Endothelial cell of umbilical vein (primary cell): ENCODE measurements at regions not wholly inside any gene's neighbourhood (a gene's known extent, or its start where the extent isn't known, plus 50 kb on each side); places are given as distances from the start of the nearest gene placed in this dataset.

Source experiments
- BruUV-seq: library from RNA; stranded (reverse); fragments of 400-500 nt; replicated peaks from 2 replicates; lab custom pipeline; 2021; lab: Mats Ljungman, UMichigan
- CTCF ChIA-PET: fragments of 300-600, 350-600 bp; sonication (Branson Sonifier 250); formaldehyde crosslinking; loops from one replicate; lab custom pipeline; 2021; ENCODE audit warnings: antibody characterized with exemption, inconsistent platforms; lab: Charles Lee
- POLR2A ChIA-PET: fragments of 300-600, 350-600 bp; sonication (Branson Sonifier 250); formaldehyde crosslinking; loops from one replicate; lab custom pipeline; 2021; ENCODE audit warnings: antibody characterized with exemption, inconsistent platforms; lab: Charles Lee
- DNase-seq: peaks from one replicate; pipeline ENCODE4 v3.0.0-alpha.2; 2011; ENCODE audit warnings: low read depth, low spot score
- FAIRE-seq: peaks from 2 replicates; lab custom pipeline; 2011; peaks lifted over from hg19 to GRCh38; lab: Jason Lieb, UNC
- H2AFZ ChIP-seq: 2 replicates; pipeline ENCODE4 v1.6.0; 2012; ENCODE audit warnings: low read depth, low read length, control low read depth, inconsistent platforms
- H3K27ac ChIP-seq: 2 replicates; pipeline ENCODE4 v1.5.1; 2011; ENCODE audit warnings: low read depth, mild to moderate bottlenecking, control low read depth, low read length, moderate library complexity; ENCODE audit not compliant: insufficient read depth
- H3K27me3 ChIP-seq, 2 experiments: 2 replicates each; pipeline versions ENCODE4 v1.6.0 to v1.6.1; 2011; ENCODE audit warnings: low read length in 2 of 2, mixed read lengths in 1 of 2; ENCODE audit not compliant: control insufficient read depth in 2 of 2, insufficient read depth in 2 of 2
- H3K36me3 ChIP-seq, 2 experiments: 2 replicates in 1 of 2; 3 replicates in 1 of 2; pipeline ENCODE4 v1.5.1; 2011; ENCODE audit warnings: low read length in 2 of 2, mild to moderate bottlenecking in 1 of 2, moderate library complexity in 1 of 2; ENCODE audit not compliant: control insufficient read depth in 2 of 2, insufficient read depth in 2 of 2; ENCODE audit errors: extremely low read depth in 1 of 2
- H3K4me1 ChIP-seq: 3 replicates; pipeline ENCODE4 v1.5.1; 2011; ENCODE audit warnings: mild to moderate bottlenecking, low read length; ENCODE audit not compliant: control insufficient read depth, insufficient read depth; ENCODE audit errors: extremely low read depth
- H3K4me2 ChIP-seq: 2 replicates; pipeline ENCODE4 v1.6.1; 2011; ENCODE audit warnings: low read length, control low read depth, mixed read lengths; ENCODE audit not compliant: insufficient read depth
- H3K4me3 ChIP-seq, 3 experiments: fragments of 200-600 bp in 1 of 3; sonication (generic), shearing (Covaris generic) in 1 of 3; replicated peaks in 1 of 3; 2 replicates each; pipeline ENCODE4 v1.5.1; 2011 to 2016; ENCODE audit warnings: control low read depth in 3 of 3, low read length in 3 of 3, mild to moderate bottlenecking in 2 of 3, inconsistent platforms in 1 of 3, low read depth in 1 of 3, moderate library complexity in 1 of 3; ENCODE audit not compliant: insufficient read depth in 1 of 3
- H3K79me2 ChIP-seq: 2 replicates; pipeline ENCODE4 v1.6.0; 2012; ENCODE audit warnings: low read length, inconsistent platforms; ENCODE audit not compliant: control insufficient read depth, insufficient read depth
- H3K9ac ChIP-seq: replicated peaks from 2 replicates; pipeline ENCODE3; 2011; ENCODE audit warnings: low read length, control low read depth; ENCODE audit not compliant: insufficient read depth; ENCODE audit errors: extremely low read depth
- H3K9me1 ChIP-seq: replicated peaks from 3 replicates; pipeline ENCODE4 v1.6.0; 2011; ENCODE audit warnings: mild to moderate bottlenecking, low read length; ENCODE audit not compliant: control insufficient read depth, insufficient read depth; ENCODE audit errors: extremely low read depth
- H3K9me3 ChIP-seq: replicated peaks from 2 replicates; pipeline ENCODE4 v1.5.1; 2012; ENCODE audit warnings: low read length, inconsistent platforms; ENCODE audit not compliant: control insufficient read depth, insufficient read depth
- H4K20me1 ChIP-seq: replicated peaks from 2 replicates; pipeline ENCODE3; 2011; ENCODE audit warnings: mild to moderate bottlenecking, low read length; ENCODE audit not compliant: control insufficient read depth, insufficient read depth; ENCODE audit errors: extremely low read depth
- CTCF ChIP-seq, 2 donors: IDR thresholded peaks; 1 replicate in 1 of 2; 2 replicates in 1 of 2; pipeline ENCODE4 v1.5.1; 2011; ENCODE audit warnings: low read length in 2 of 2, mild to moderate bottlenecking in 2 of 2, moderate library complexity in 2 of 2, control low read depth in 1 of 2, inconsistent platforms in 1 of 2, low read depth in 1 of 2; ENCODE audit not compliant: insufficient read depth in 1 of 2; ENCODE audit errors: extremely low read depth in 1 of 2
- EZH2 ChIP-seq: IDR thresholded peaks from 2 replicates; pipeline ENCODE4 v1.6.1; 2012; ENCODE audit warnings: borderline replicate concordance, low read depth, mild to moderate bottlenecking, moderate library complexity, low read length, inconsistent platforms; ENCODE audit not compliant: severe bottlenecking
- FOS ChIP-seq: IDR thresholded peaks from 2 replicates; pipeline ENCODE4 v1.6.1; 2011; ENCODE audit warnings: mild to moderate bottlenecking, low read length, moderate library complexity, borderline replicate concordance; ENCODE audit not compliant: insufficient read depth
- GATA2 ChIP-seq: IDR thresholded peaks from 2 replicates; pipeline ENCODE4 v1.7.0; 2011; ENCODE audit warnings: low read depth, mild to moderate bottlenecking, moderate library complexity, mixed read lengths, low read length; ENCODE audit not compliant: insufficient read length, insufficient read depth
- JUN ChIP-seq: IDR thresholded peaks from 2 replicates; pipeline ENCODE4 v1.6.1; 2011; ENCODE audit warnings: borderline replicate concordance, low read depth; ENCODE audit not compliant: insufficient read length, insufficient read depth
- MAX ChIP-seq: IDR thresholded peaks from 2 replicates; pipeline ENCODE4 v1.6.1; 2011; ENCODE audit not compliant: insufficient read depth, insufficient read length
- MYC ChIP-seq: IDR thresholded peaks from one replicate; pipeline ENCODE4 v1.6.1; 2011; ENCODE audit warnings: mild to moderate bottlenecking, low read depth, low read length
- POLR2A ChIP-seq: IDR thresholded peaks from 2 replicates; pipeline ENCODE4 v1.6.1; 2012; ENCODE audit warnings: low read depth, mild to moderate bottlenecking, control low read depth, low read length
- POLR2AphosphoS5 ChIP-seq: IDR thresholded peaks from 2 replicates; pipeline ENCODE4 v1.6.1; 2012; ENCODE audit warnings: low read depth, mild to moderate bottlenecking, control low read depth, low read length, moderate library complexity; ENCODE audit not compliant: insufficient read depth
- dilution Hi-C: fragments of 300-500 bp; cut with MboI; formaldehyde crosslinking; loops from one replicate; pipeline ENCODE4 v1.15.0; 2019; ENCODE audit warnings: low sequenced_read_pairs; ENCODE audit not compliant: extremely low pct_ligation_motif_present
- intact Hi-C: fragments of 100-400 bp; cut with micrococcal nuclease; formaldehyde crosslinking; loops from one replicate; pipeline ENCODE4 v1.10.0; 2022

GRCh38 chr13:30850867-30851211 lies 55.2 kb upstream of the MEDAG start:
- Histone ChIP-seq H2AFZ (no peak overlapping the region), H3K36me3 (no peaks in the 10 kb centered on the region), H3K27ac (no peak overlapping the region), H3K9me3 (no peaks in the 10 kb centered on the region), H3K9ac (no peak overlapping the region), H3K79me2 (no peaks in the 10 kb centered on the region), H3K4me2 (no peak overlapping the region), H4K20me1 (no peaks in the 10 kb centered on the region), H3K4me1 (peaks cover 2% of the 10 kb centered on the region), H3K9me1 (no peaks in the 10 kb centered on the region), H3K27me3 (peaks cover 2 to 5% of the 10 kb centered on the region in 2 experiments), H3K4me3 (no peak overlapping the region)
- ChIA-PET CTCF (no interaction called here), POLR2A (no interaction called here)
- no peak for FAIRE-seq
- TF ChIP-seq EZH2: no peak
- no peak for TF ChIP-seq FOS
- TF ChIP-seq POLR2AphosphoS5: no peak
- TF ChIP-seq POLR2A: no peak
- no peak for TF ChIP-seq CTCF (IDR thresholded peaks at IDR 0.05; ENCODE audit: extremely low read depth in 1 of 2, insufficient read depth in 1 of 2, low read depth in 1 of 2, low read length in 2 of 2)
- TF ChIP-seq MAX: no peak
- TF ChIP-seq MYC: no peak
- no peak for TF ChIP-seq JUN
- no peak for TF ChIP-seq GATA2
- BruUV-seq: no TSS peak
- DNase-seq: no peak
- intact Hi-C loops (no loop called here), dilution Hi-C loops (no loop called here)
